Pancreas (tissue), 10 donors: ENCODE measurements at regions not wholly inside any gene's neighbourhood (a gene's known extent, or its start where the extent isn't known, plus 50 kb on each side); places are given as distances from the start of the nearest gene placed in this dataset.

ENCODE experiments used
- ATAC-seq, 4 donors: fragments of 200-7000 bp; cut with Tn5 transposase; one replicate each; pipeline versions ENCODE4 v1.8.0 to v1.9.1; 2020; ENCODE audit warnings: mild to moderate bottlenecking in 4 of 4, moderate library complexity in 4 of 4
- DNase-seq, 6 donors: peaks; one replicate each; pipeline ENCODE4 v3.0.0-alpha.2; 2020
- FAIRE-seq: peaks from 2 replicates; lab custom pipeline; 2012; peaks lifted over from hg19 to GRCh38; lab: Jason Lieb, UNC
- H3K27ac ChIP-seq, 4 donors: fragments of 200-600 bp; sonication (generic); 1 replicate in 3 of 4; 2 replicates in 1 of 4; pipeline versions ENCODE4 v1.5.0 to v1.8.0; 2020
- H3K27me3 ChIP-seq, 4 donors: fragments of 200-600 bp; one replicate each; pipeline ENCODE4 v1.8.0; 2021
- H3K36me3 ChIP-seq, 3 donors: fragments of 200-600 bp; sonication (generic) in 1 of 3; one replicate each; pipeline versions ENCODE4 v1.5.0 to v1.8.0; 2020 to 2021
- H3K4me1 ChIP-seq, 3 donors: fragments of 200-600 bp; one replicate each; pipeline ENCODE4 v1.8.0; 2021
- H3K4me3 ChIP-seq, 4 donors: fragments of 200-600 bp; sonication (generic) in 2 of 4; one replicate each; pipeline versions ENCODE4 v1.5.0 to v1.8.0; 2020 to 2021
- H3K9me3 ChIP-seq, 4 donors: fragments of 200-600 bp; one replicate each; pipeline ENCODE4 v1.8.0; 2021
- CTCF ChIP-seq, 4 donors: fragments of 200-600 bp; sonication (generic) in 3 of 4; IDR thresholded peaks; one replicate each; pipeline versions ENCODE4 v1.5.0 to v1.8.0; 2021; ENCODE audit warnings: antibody characterized with exemption in 4 of 4
- WGBS, 2 donors: extraction: QIAGEN DNeasy Blood & Tissue Kit; methylation state at CpG; one replicate each; pipeline ENCODE4 v1.1.7; 2013; 5-methylcytosine and 5-hydroxymethylcytosine counted together
- intact Hi-C, 3 donors: fragments of 100-400 bp; cut with DNase I; formaldehyde crosslinking; loops; one replicate each; pipeline versions ENCODE4 v1.11.1 to v1.14.2; 2022
- donor health status: healthy with polysubstance abuse.
- donor health status: DM: no; HTN: no; CAD: no; lungs with moderate emphysema.
- donor health status: DM: no; HTN: no; CAD: no.
- donor health status: control.
- donor health status: control.
- donor health status: Bipolar disorder and iron deficiency.
- donor health status: DM: yes; HTN: yes; CAD: no.
- donor health status: DM: no; HTN: no; CAD: no.
- donor health status: DM: no; HTN: no; CAD: no.
- donor health status: DM: yes; HTN: yes; CAD: no.

GRCh38 chr3:64327100-64327804 is 102.0 kb upstream of the PRICKLE2 start:
- no peak overlapping the region for H3K4me3 ChIP-seq
- no peaks in the 10 kb centered on the region for H3K27me3 ChIP-seq
- DNase-seq (peak in 2 of 6 donors; percentile 19 to 29), ATAC-seq (peak; percentile 13 to 76 (median 69)), FAIRE-seq (no peak)
- TF ChIP-seq CTCF (IDR thresholded peaks at IDR 0.05) = no peak
- intact Hi-C loops = no loop called here
- no peaks in the 10 kb centered on the region for H3K4me1 ChIP-seq
- WGBS, 2 donors = 84 to 93% methylated on average over 11 of the region's 11 CpGs
- no peaks in the 10 kb centered on the region for H3K9me3 ChIP-seq
- H3K27ac ChIP-seq = peak overlapping the region in 2 of 4 donors; percentile 3 to 51
- H3K36me3 ChIP-seq = no peaks in the 10 kb centered on the region

DNA sequence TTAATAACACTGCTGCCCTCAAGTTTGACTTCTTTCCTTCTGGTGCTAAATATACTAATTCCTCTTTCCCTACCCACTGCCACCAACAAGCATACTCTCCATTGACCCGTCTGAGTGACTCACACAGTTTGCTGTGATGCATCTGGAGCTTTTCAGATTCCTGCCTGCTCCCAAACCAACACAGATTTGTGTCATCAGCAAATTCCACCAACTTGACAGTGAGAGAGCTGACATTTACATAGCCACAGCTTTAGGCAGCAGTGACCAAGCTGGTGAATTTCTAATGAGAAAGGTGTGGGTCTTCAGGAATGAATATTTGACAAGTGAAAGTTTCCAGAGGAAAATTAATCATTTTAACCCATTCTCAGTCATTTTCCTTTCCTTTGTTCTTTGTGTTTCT is 96.5 kb upstream of the PRICKLE2 start:
- no peak for TF ChIP-seq CTCF (IDR thresholded peaks at IDR 0.05)
- H3K4me1 ChIP-seq = no peaks in the 10 kb centered on the region
- ATAC-seq (peak in 3 of 4 donors; percentile 36 to 72 (median 47)), FAIRE-seq (no peak), DNase-seq (no peak)
- no peaks in the 10 kb centered on the region for H3K9me3 ChIP-seq
- no peaks in the 10 kb centered on the region for H3K27me3 ChIP-seq
- H3K4me3 ChIP-seq = no peak overlapping the region
- WGBS, 2 donors = 59 to 78% methylated on average over 1 of the region's 1 CpG
- H3K27ac ChIP-seq = no peak overlapping the region
- intact Hi-C loops = no loop called here
- no peaks in the 10 kb centered on the region for H3K36me3 ChIP-seq

DNA sequence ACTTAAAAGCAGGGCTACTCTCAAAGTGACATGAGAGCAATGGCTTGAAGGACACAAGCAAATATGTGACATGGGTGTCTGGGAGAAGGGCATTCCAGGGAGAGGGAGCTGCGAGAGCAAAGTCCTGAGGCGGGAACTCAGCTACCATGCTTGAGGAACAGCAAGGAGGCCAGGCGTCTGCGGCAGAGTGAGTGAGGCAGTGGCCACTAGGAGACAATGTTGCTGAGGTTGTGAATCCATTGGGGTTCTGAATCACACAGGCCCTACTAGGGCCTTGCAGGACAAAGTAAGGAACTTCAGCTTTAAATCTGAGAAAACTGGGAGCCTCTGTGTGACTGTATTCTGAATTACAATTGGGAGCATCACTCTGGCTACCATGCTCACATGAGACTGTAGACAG is 94.1 kb upstream of the PRICKLE2 start:
- Histone ChIP-seq H3K27me3 (no peaks in the 10 kb centered on the region), H3K9me3 (no peaks in the 10 kb centered on the region), H3K4me1 (no peaks in the 10 kb centered on the region), H3K36me3 (no peaks in the 10 kb centered on the region), H3K27ac (no peak overlapping the region), H3K4me3 (no peak overlapping the region)
- no peak for ATAC-seq
- DNase-seq = no peak
- no peak for FAIRE-seq
- WGBS, 2 donors = 93 to 97% methylated on average over 4 of the region's 4 CpGs
- TF ChIP-seq CTCF (IDR thresholded peaks at IDR 0.05) = no peak
- intact Hi-C loops = no loop called here

GRCh38 chr3:64318668-64319271 is 93.5 kb upstream of the PRICKLE2 start:
- intact Hi-C loops = no loop called here
- ATAC-seq = no peak
- 88 to 91% methylated on average over 1 of the region's 1 CpG for WGBS, 2 donors

More at GRCh38 chr3:64318668-64319271, 93.5 kb upstream of the PRICKLE2 start:
- H3K36me3 ChIP-seq = no peaks in the 10 kb centered on the region
- no peak overlapping the region for H3K4me3 ChIP-seq
- H3K4me1 ChIP-seq = no peaks in the 10 kb centered on the region
- DNase-seq (no peak), FAIRE-seq (no peak)
- no peak overlapping the region for H3K27ac ChIP-seq
- no peaks in the 10 kb centered on the region for H3K9me3 ChIP-seq
- TF ChIP-seq CTCF (IDR thresholded peaks at IDR 0.05) = no peak
- H3K27me3 ChIP-seq = no peaks in the 10 kb centered on the region
